ENCODE measurements at regions not wholly inside any gene's neighbourhood (a gene's known extent, or its start where the extent isn't known, plus 50 kb on each side); places are given as distances from the start of the nearest gene placed in this dataset.

DNA sequence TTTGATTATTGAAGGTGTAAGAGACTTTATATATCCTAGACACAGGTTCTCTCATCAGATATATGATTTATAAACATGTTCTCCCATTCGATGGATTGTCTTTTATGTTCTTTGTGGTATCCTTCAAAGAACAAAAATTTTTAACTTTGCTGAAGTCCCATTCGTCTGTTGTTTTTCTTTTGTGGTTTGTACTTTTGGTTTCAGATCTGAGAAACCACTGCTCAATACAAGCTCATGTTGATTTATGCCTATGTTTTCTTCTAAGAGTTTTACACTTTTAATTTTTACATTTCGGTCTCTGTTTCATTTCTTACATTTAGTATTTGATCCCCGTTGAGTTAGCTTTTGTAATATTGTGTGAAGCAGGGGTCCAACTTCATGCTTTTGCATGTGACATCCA lies 103.3 kb upstream of the SPRED1 start:
- Histone ChIP-seq H3K27me3 (ENCODE audit: insufficient read depth, low read length) (no peaks in the 10 kb centered on the region), H3K27ac (ENCODE audit: low read depth, low read length) (no peak overlapping the region), H3K4me1 (ENCODE audit: control insufficient read depth in 1 of 2, insufficient read depth in 2 of 2, low read length in 2 of 2) (no peaks in the 10 kb centered on the region), H3K4me3 (replicated peaks in 1 of 2; ENCODE audit: low read depth in 1 of 2, low read length in 2 of 2) (no peak overlapping the region), H3K9ac (ENCODE audit: low read length) (no peak overlapping the region), H3K9me3 (ENCODE audit: control insufficient read depth in 1 of 2, insufficient read depth in 1 of 2, low read depth in 1 of 2, low read length in 2 of 2) (peaks cover 0 to 5% of the 10 kb centered on the region in 2 experiments; a peak in 1 of 4 replicates), H3K79me2 (ENCODE audit: insufficient read depth, low read length) (no peaks in the 10 kb centered on the region), H3K36me3 (ENCODE audit: control insufficient read depth in 1 of 2, insufficient read depth in 2 of 2, low read length in 2 of 2) (no peaks in the 10 kb centered on the region), H3K9me2 (ENCODE audit: insufficient read depth) (no peaks in the 10 kb centered on the region), H4K20me1 (ENCODE audit: insufficient read depth) (no peaks in the 10 kb centered on the region), H2AFZ (ENCODE audit: low read depth, low read length, poor library complexity, severe bottlenecking) (no peak overlapping the region), H3K4me2 (ENCODE audit: low read length) (no peak overlapping the region)
- ATAC-seq (no peak), DNase-seq (ENCODE audit: low read depth, low spot score) (no peak)
- RAD21 ChIA-PET (ENCODE audit: low non-redundant PET in 1 of 2, low total read pairs in 2 of 2, uncharacterized antibody in 2 of 2, unreplicated experiment in 2 of 2): no interaction called here
- POLR2A ChIA-PET: no interaction called here
- CTCF ChIA-PET: no interaction called here
- TF ChIP-seq TCF7L2 (IDR thresholded peaks at IDR 0.05; ENCODE audit: borderline replicate concordance, extremely low read depth, insufficient read depth, insufficient read length) (no peak), YY1 (IDR thresholded peaks at IDR 0.05; ENCODE audit: extremely low read depth, insufficient replicate concordance, low read depth, low read length) (no peak), SIN3A (IDR thresholded peaks at IDR 0.05; ENCODE audit: low read depth) (no peak), ZFX (IDR thresholded peaks at IDR 0.05) (no peak), EZH2 (IDR thresholded peaks at IDR 0.05) (no peak), CEBPB (IDR thresholded peaks at IDR 0.05; ENCODE audit: low read depth) (no peak), SRF (IDR thresholded peaks at IDR 0.05; ENCODE audit: low read depth) (no peak), EGR1 (IDR thresholded peaks at IDR 0.05; ENCODE audit: low read depth) (no peak)
- TF ChIP-seq, protein P1, sequence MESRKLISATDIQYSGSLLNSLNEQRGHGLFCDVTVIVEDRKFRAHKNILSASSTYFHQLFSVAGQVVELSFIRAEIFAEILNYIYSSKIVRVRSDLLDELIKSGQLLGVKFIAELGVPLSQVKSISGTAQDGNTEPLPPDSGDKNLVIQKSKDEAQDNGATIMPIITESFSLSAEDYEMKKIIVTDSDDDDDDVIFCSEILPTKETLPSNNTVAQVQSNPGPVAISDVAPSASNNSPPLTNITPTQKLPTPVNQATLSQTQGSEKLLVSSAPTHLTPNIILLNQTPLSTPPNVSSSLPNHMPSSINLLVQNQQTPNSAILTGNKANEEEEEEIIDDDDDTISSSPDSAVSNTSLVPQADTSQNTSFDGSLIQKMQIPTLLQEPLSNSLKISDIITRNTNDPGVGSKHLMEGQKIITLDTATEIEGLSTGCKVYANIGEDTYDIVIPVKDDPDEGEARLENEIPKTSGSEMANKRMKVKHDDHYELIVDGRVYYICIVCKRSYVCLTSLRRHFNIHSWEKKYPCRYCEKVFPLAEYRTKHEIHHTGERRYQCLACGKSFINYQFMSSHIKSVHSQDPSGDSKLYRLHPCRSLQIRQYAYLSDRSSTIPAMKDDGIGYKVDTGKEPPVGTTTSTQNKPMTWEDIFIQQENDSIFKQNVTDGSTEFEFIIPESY (IDR thresholded peaks at IDR 0.05; ENCODE audit: extremely low read depth, insufficient replicate concordance, low read length): no peak
- TF ChIP-seq, protein P2, sequence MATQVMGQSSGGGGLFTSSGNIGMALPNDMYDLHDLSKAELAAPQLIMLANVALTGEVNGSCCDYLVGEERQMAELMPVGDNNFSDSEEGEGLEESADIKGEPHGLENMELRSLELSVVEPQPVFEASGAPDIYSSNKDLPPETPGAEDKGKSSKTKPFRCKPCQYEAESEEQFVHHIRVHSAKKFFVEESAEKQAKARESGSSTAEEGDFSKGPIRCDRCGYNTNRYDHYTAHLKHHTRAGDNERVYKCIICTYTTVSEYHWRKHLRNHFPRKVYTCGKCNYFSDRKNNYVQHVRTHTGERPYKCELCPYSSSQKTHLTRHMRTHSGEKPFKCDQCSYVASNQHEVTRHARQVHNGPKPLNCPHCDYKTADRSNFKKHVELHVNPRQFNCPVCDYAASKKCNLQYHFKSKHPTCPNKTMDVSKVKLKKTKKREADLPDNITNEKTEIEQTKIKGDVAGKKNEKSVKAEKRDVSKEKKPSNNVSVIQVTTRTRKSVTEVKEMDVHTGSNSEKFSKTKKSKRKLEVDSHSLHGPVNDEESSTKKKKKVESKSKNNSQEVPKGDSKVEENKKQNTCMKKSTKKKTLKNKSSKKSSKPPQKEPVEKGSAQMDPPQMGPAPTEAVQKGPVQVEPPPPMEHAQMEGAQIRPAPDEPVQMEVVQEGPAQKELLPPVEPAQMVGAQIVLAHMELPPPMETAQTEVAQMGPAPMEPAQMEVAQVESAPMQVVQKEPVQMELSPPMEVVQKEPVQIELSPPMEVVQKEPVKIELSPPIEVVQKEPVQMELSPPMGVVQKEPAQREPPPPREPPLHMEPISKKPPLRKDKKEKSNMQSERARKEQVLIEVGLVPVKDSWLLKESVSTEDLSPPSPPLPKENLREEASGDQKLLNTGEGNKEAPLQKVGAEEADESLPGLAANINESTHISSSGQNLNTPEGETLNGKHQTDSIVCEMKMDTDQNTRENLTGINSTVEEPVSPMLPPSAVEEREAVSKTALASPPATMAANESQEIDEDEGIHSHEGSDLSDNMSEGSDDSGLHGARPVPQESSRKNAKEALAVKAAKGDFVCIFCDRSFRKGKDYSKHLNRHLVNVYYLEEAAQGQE (IDR thresholded peaks at IDR 0.05; ENCODE audit: low read depth): no peak
- intact Hi-C loops (cut with micrococcal nuclease): no loop called here
- no TSS peak for BruUV-seq (replicated peaks)

Measured in HCT116 (cell line).